Tibial nerve (tissue), 4 donors: ENCODE measurements at regions not wholly inside any gene's neighbourhood (a gene's known extent, or its start where the extent isn't known, plus 50 kb on each side); places are given as distances from the start of the nearest gene placed in this dataset.

ENCODE experiments used
- EP300 ChIP-seq, 2 donors: sonication (generic); formaldehyde crosslinking; IDR thresholded peaks; one replicate each; pipeline ENCODE4 v1.6.1; 2017; ENCODE audit warnings: antibody characterized with exemption in 2 of 2, mild to moderate bottlenecking in 1 of 2
- POLR2A ChIP-seq, 2 donors: fragments of 450-650 bp; IDR thresholded peaks; one replicate each; pipeline ENCODE4 v1.6.1; 2017; ENCODE audit warnings: antibody characterized with exemption in 2 of 2, mild to moderate bottlenecking in 2 of 2, moderate library complexity in 2 of 2
- TF ChIP-seq, protein P1 (sequence below), 5 experiments: fragments of 200-600 bp in 3 of 5; fragments of 450-650 bp in 2 of 5; sonication (generic) in 3 of 5; IDR thresholded peaks; one replicate each; pipeline ENCODE4 v1.5.1; 2016 to 2019; ENCODE audit warnings: antibody characterized with exemption in 5 of 5, mild to moderate bottlenecking in 3 of 5, moderate library complexity in 2 of 5

DNA sequence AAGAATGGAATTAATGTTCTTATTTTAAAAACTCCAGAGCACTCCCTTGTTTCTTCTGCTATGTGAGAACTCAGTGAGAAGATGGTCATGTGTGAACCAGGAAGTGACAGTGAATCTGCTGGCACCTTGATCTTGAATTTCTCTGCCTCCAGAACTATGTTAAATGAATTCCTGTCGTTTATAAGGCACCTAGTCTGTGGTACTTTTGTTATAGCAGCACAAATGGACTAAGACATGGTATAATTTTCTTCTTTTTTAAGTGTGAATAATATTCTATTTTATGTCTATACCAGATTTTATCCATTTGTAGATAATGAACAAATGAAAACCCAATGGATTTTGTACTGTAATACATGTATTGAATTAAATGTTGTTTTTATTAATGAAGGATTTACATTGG, 601.9 kb upstream of the REG3G start:
- TF ChIP-seq EP300 (IDR thresholded peaks at IDR 0.05) (no peak), POLR2A (IDR thresholded peaks at IDR 0.05) (no peak)
- TF ChIP-seq, protein P1, sequence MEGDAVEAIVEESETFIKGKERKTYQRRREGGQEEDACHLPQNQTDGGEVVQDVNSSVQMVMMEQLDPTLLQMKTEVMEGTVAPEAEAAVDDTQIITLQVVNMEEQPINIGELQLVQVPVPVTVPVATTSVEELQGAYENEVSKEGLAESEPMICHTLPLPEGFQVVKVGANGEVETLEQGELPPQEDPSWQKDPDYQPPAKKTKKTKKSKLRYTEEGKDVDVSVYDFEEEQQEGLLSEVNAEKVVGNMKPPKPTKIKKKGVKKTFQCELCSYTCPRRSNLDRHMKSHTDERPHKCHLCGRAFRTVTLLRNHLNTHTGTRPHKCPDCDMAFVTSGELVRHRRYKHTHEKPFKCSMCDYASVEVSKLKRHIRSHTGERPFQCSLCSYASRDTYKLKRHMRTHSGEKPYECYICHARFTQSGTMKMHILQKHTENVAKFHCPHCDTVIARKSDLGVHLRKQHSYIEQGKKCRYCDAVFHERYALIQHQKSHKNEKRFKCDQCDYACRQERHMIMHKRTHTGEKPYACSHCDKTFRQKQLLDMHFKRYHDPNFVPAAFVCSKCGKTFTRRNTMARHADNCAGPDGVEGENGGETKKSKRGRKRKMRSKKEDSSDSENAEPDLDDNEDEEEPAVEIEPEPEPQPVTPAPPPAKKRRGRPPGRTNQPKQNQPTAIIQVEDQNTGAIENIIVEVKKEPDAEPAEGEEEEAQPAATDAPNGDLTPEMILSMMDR (IDR thresholded peaks at IDR 0.05): no peak
